Natural killer cell (primary cell): ENCODE measurements at regions not wholly inside any gene's neighbourhood (a gene's known extent, or its start where the extent isn't known, plus 50 kb on each side); places are given as distances from the start of the nearest gene placed in this dataset.

Experiments used
- ATAC-seq, 3 donors: fragments of 150-1000 bp in 2 of 3; fragments of 200-7000 bp in 1 of 3; cut with Tn5 transposase; 1 replicate in 1 of 3; 2 replicates in 2 of 3; pipeline ENCODE4 v1.10.0; 2021; ENCODE audit warnings: mild to moderate bottlenecking in 2 of 3, moderate library complexity in 2 of 3
- DNase-seq, 2 donors: peaks; one replicate each; pipeline versions ENCODE4 v3.0.0 to v3.0.0-alpha.2; 2013 to 2021; ENCODE audit warnings: mixed read lengths in 1 of 2
- H3K27ac ChIP-seq: one replicate; pipeline ENCODE4 v1.5.1; 2013; ENCODE audit warnings: mild to moderate bottlenecking, low read length
- H3K27me3 ChIP-seq: one replicate; pipeline ENCODE4 v1.6.1; 2013; ENCODE audit warnings: low read length; ENCODE audit not compliant: control insufficient read depth, insufficient read depth
- H3K36me3 ChIP-seq: one replicate; pipeline ENCODE4 v1.6.1; 2013; ENCODE audit warnings: low read length; ENCODE audit not compliant: control insufficient read depth, insufficient read depth
- H3K4me1 ChIP-seq: one replicate; pipeline ENCODE4 v1.6.1; 2013; ENCODE audit warnings: low read length; ENCODE audit not compliant: control insufficient read depth, insufficient read depth
- H3K4me3 ChIP-seq: one replicate; pipeline ENCODE4 v1.5.1; 2013; ENCODE audit warnings: low read length
- H3K9me3 ChIP-seq: one replicate; pipeline ENCODE4 v1.6.1; 2013; ENCODE audit warnings: low read length; ENCODE audit not compliant: control insufficient read depth, insufficient read depth
- H3K27ac Mint-ChIP-seq, 2 donors: one replicate each; pipeline ENCODE4 v1.8.0; 2022; ENCODE audit warnings: mild to moderate bottlenecking in 2 of 2, mixed read lengths in 2 of 2, moderate library complexity in 1 of 2
- H3K27me3 Mint-ChIP-seq, 2 donors: one replicate each; pipeline ENCODE4 v1.8.0; 2022; ENCODE audit warnings: low read depth in 2 of 2, mixed read lengths in 2 of 2
- H3K36me3 Mint-ChIP-seq: one replicate; pipeline ENCODE4 v1.8.0; 2022; ENCODE audit warnings: mixed read lengths
- H3K4me1 Mint-ChIP-seq, 2 donors: one replicate each; pipeline ENCODE4 v1.8.0; 2022; ENCODE audit warnings: mixed read lengths in 2 of 2
- H3K4me3 Mint-ChIP-seq: one replicate; pipeline ENCODE4 v1.8.0; 2022; ENCODE audit warnings: mild to moderate bottlenecking, moderate library complexity, mixed read lengths
- H3K9me3 Mint-ChIP-seq, 2 donors: one replicate each; pipeline ENCODE4 v1.8.0; 2022; ENCODE audit warnings: mixed read lengths in 2 of 2
- WGBS: methylation state at CpG from one replicate; pipeline ENCODE4 v1.1.7; 2013; ENCODE audit warnings: missing lambda C conversion rate; ENCODE audit not compliant: insufficient coverage; 5-methylcytosine and 5-hydroxymethylcytosine counted together
- intact Hi-C: fragments of 100-400 bp; cut with micrococcal nuclease; formaldehyde crosslinking; loops from one replicate; pipeline ENCODE4 v1.14.2; 2022
- TF ChIP-seq, protein P1 (sequence below): fragments of 200-600 bp; IDR thresholded peaks from one replicate; pipeline ENCODE4 v1.8.0; 2022; ENCODE audit warnings: antibody characterized with exemption

DNA sequence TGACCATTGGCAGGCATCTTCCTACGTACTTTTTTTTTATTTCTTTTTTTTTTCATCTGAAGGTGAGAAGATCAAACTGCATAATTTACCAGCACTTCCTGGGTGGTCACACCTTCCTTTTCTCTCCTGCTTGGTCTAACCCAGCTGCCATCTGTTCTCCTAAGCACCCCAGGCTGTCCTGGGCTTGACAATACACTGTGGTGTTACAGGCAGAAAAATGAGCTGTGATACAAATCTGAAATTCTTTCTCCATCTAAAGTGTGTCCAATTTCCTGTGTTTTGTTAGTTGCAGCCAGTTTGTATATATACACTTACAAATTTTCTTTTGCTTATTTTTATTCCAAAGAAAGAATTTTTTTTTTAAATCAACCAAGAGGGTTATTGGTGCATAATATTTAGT, 786.0 kb upstream of the ZEB2 start:
- H3K9me3 ChIP-seq: no peaks in the 10 kb centered on the region
- WGBS: 56% methylated on average over 1 of the region's 1 CpG
- Mint-ChIP-seq H3K9me3 (peaks cover 0 to 2% of the 10 kb centered on the region in 2 donors), H3K4me3 (no peak overlapping the region), H3K27me3 (peaks cover 0 to 8% of the 10 kb centered on the region in 2 donors), H3K36me3 (no peaks in the 10 kb centered on the region), H3K27ac (no peak overlapping the region), H3K4me1 (peaks cover 6% of the 10 kb centered on the region in 2 donors)
- H3K4me3 ChIP-seq: no peak overlapping the region
- ATAC-seq (no peak), DNase-seq (no peak)
- no peaks in the 10 kb centered on the region for H3K4me1 ChIP-seq
- TF ChIP-seq, protein P1, sequence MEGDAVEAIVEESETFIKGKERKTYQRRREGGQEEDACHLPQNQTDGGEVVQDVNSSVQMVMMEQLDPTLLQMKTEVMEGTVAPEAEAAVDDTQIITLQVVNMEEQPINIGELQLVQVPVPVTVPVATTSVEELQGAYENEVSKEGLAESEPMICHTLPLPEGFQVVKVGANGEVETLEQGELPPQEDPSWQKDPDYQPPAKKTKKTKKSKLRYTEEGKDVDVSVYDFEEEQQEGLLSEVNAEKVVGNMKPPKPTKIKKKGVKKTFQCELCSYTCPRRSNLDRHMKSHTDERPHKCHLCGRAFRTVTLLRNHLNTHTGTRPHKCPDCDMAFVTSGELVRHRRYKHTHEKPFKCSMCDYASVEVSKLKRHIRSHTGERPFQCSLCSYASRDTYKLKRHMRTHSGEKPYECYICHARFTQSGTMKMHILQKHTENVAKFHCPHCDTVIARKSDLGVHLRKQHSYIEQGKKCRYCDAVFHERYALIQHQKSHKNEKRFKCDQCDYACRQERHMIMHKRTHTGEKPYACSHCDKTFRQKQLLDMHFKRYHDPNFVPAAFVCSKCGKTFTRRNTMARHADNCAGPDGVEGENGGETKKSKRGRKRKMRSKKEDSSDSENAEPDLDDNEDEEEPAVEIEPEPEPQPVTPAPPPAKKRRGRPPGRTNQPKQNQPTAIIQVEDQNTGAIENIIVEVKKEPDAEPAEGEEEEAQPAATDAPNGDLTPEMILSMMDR: no peak
- no peaks in the 10 kb centered on the region for H3K36me3 ChIP-seq
- no peaks in the 10 kb centered on the region for H3K27me3 ChIP-seq
- no peak overlapping the region for H3K27ac ChIP-seq
- intact Hi-C loops: no loop called here

DNA sequence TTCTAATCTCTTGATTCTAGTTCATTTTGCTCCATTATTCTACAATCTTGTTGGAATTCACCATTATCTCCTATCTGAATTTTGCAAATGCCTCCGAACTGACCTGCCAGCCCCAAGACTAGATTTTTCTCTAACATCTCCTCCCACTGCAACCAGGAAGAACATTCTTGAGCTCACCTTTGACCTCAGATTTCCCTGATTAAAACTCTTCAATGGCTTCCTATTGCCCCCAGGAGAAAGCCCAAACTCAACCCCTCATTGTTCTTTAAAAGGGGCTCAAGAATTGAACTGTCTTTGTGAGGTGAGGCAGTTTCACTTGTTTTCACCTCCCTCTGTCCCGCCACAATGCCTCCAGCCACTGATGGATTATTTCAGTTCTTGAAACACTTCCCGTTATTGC, 784.6 kb upstream of the ZEB2 start:
- no peak overlapping the region for H3K4me3 ChIP-seq
- peaks cover 0 to 10% of the 10 kb centered on the region in 2 donors for H3K27me3 Mint-ChIP-seq
- no peak overlapping the region for H3K27ac ChIP-seq
- intact Hi-C loops: no loop called here
- H3K4me1 Mint-ChIP-seq: peaks cover 6% of the 10 kb centered on the region in 2 donors
- TF ChIP-seq, protein P1: no peak
- no peaks in the 10 kb centered on the region for H3K9me3 ChIP-seq
- no peaks in the 10 kb centered on the region for H3K36me3 ChIP-seq
- no peaks in the 10 kb centered on the region for H3K4me1 ChIP-seq
- H3K4me3 Mint-ChIP-seq: no peak overlapping the region
- H3K9me3 Mint-ChIP-seq: peaks cover 0 to 2% of the 10 kb centered on the region in 2 donors
- no peak overlapping the region for H3K27ac Mint-ChIP-seq
- no peak for DNase-seq
- ATAC-seq: no peak
- H3K36me3 Mint-ChIP-seq: no peaks in the 10 kb centered on the region
- 98% methylated on average over 3 of the region's 3 CpGs for WGBS
- no peaks in the 10 kb centered on the region for H3K27me3 ChIP-seq

DNA sequence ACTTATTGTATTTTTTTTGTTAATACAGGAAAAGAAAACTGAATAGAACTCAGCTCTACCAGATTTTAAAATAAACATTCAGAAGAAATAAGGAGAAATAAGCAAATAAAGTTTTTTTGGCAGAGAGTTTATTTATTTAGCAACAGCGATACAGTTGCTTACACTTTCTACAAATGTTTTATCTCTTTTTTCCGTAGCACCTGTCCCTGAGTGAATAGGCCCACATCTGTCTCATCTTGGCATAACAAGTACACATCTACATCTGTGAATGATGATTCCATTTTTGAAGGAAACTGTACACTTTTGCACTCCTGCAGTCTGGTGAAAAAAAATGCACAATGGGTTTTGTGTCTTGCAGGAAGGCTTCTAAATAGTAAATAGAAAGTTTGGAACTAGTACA, 783.6 kb upstream of the ZEB2 start:
- Mint-ChIP-seq H3K27me3 (peaks cover 5 to 16% of the 10 kb centered on the region in 2 donors), H3K27ac (no peak overlapping the region), H3K9me3 (no peaks in the 10 kb centered on the region), H3K4me3 (no peak overlapping the region), H3K4me1 (peaks cover 6% of the 10 kb centered on the region in 2 donors), H3K36me3 (no peaks in the 10 kb centered on the region)
- Histone ChIP-seq H3K4me3 (no peak overlapping the region), H3K27ac (no peak overlapping the region), H3K4me1 (no peaks in the 10 kb centered on the region), H3K27me3 (no peaks in the 10 kb centered on the region), H3K9me3 (no peaks in the 10 kb centered on the region), H3K36me3 (no peaks in the 10 kb centered on the region)
- intact Hi-C loops: no loop called here
- ATAC-seq: no peak
- TF ChIP-seq, protein P1: no peak
- 100% methylated on average over 2 of the region's 2 CpGs for WGBS
- DNase-seq: no peak

DNA sequence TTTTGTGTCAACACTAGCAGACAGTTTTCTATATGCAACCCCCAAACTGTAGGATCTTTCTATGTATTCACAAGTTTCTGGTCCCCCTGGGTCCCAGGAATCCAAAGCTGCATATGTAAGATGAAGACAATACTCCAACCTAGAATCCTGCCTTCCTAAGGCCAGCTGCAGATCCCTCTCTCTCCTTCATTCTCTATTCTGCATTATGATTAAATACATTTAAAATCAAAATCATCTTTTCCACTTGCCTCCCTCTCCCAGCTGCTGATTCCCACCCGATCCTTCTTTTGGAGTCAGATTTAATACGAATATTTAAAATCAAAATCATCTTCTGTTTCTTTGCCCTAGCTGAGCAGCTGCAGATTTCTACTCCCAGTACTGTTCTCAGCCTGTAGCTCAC, 783.0 kb upstream of the ZEB2 start:
- DNase-seq: no peak
- Histone ChIP-seq H3K4me3 (no peak overlapping the region), H3K27ac (no peak overlapping the region), H3K36me3 (no peaks in the 10 kb centered on the region), H3K27me3 (no peaks in the 10 kb centered on the region), H3K9me3 (no peaks in the 10 kb centered on the region), H3K4me1 (no peaks in the 10 kb centered on the region)
- WGBS: 93% methylated on average over 2 of the region's 2 CpGs
- H3K9me3 Mint-ChIP-seq: no peaks in the 10 kb centered on the region
- H3K4me1 Mint-ChIP-seq: peaks cover 6% of the 10 kb centered on the region in 2 donors
- H3K4me3 Mint-ChIP-seq: no peak overlapping the region
- intact Hi-C loops: no loop called here
- peaks cover 9 to 16% of the 10 kb centered on the region in 2 donors for H3K27me3 Mint-ChIP-seq
- no peak overlapping the region for H3K27ac Mint-ChIP-seq
- TF ChIP-seq, protein P1: no peak
- H3K36me3 Mint-ChIP-seq: no peaks in the 10 kb centered on the region
- no peak for ATAC-seq
